Colonic mucosa (tissue), 4 donors: ENCODE measurements at regions not wholly inside any gene's neighbourhood (a gene's known extent, or its start where the extent isn't known, plus 50 kb on each side); places are given as distances from the start of the nearest gene placed in this dataset.

Experiments
- DNase-seq: peaks from one replicate; pipeline ENCODE4 v3.0.0-alpha.2; 2020
- H3K27ac ChIP-seq: fragments of 200-600 bp; one replicate; pipeline ENCODE4 v1.8.0; 2021
- H3K27me3 ChIP-seq: fragments of 200-600 bp; one replicate; pipeline ENCODE4 v1.8.0; 2021
- H3K36me3 ChIP-seq: fragments of 200-600 bp; one replicate; pipeline ENCODE4 v1.8.0; 2021
- H3K4me1 ChIP-seq: fragments of 200-600 bp; one replicate; pipeline ENCODE4 v1.8.0; 2021; ENCODE audit warnings: mild to moderate bottlenecking
- H3K4me3 ChIP-seq: fragments of 200-600 bp; one replicate; pipeline ENCODE4 v1.8.0; 2021
- H3K9ac ChIP-seq, 2 donors: one replicate each; pipeline ENCODE4 v1.7.0; 2013; ENCODE audit warnings: control low read depth in 2 of 2, low read depth in 2 of 2, low read length in 2 of 2
- H3K9me3 ChIP-seq: fragments of 200-600 bp; one replicate; pipeline ENCODE4 v1.8.0; 2021
- CTCF ChIP-seq: fragments of 200-600 bp; IDR thresholded peaks from one replicate; pipeline ENCODE4 v1.8.0; 2022; ENCODE audit warnings: antibody characterized with exemption, mild to moderate bottlenecking
- intact Hi-C: fragments of 100-400 bp; cut with DNase I; formaldehyde crosslinking; loops from one replicate; pipeline ENCODE4 v1.14.1; 2022
- donor health status: healthy.
- donor health status: DM: no; HTN: no; CAD: no.
- donor health status: DM: no; HTN: no; CAD: no.

- DNase-seq: no peak
- H3K27me3 ChIP-seq: no peaks in the 10 kb centered on the region
- intact Hi-C loops: no loop called here
- H3K4me3 ChIP-seq: no peak overlapping the region
- no peaks in the 10 kb centered on the region for H3K4me1 ChIP-seq
- H3K36me3 ChIP-seq: no peaks in the 10 kb centered on the region
- no peak overlapping the region for H3K9ac ChIP-seq
- H3K27ac ChIP-seq: no peak overlapping the region
- no peak for TF ChIP-seq CTCF
- H3K9me3 ChIP-seq: no peaks in the 10 kb centered on the region
Measured at GRCh38 chr10:52566471-52567246, 205.9 kb downstream of the MBL2 start.

GRCh38 chr10:52567247-52567580, 205.4 kb downstream of the MBL2 start:
- Histone ChIP-seq H3K9me3 (no peaks in the 10 kb centered on the region), H3K4me1 (no peaks in the 10 kb centered on the region), H3K36me3 (no peaks in the 10 kb centered on the region), H3K27ac (no peak overlapping the region), H3K4me3 (no peak overlapping the region), H3K9ac (no peak overlapping the region), H3K27me3 (no peaks in the 10 kb centered on the region)
- intact Hi-C loops: no loop called here
- DNase-seq: no peak
- no peak for TF ChIP-seq CTCF

GRCh38 chr10:52568309-52568708, 204.3 kb downstream of the MBL2 start:
- H3K4me1 ChIP-seq: no peaks in the 10 kb centered on the region
- no peak for DNase-seq
- H3K9ac ChIP-seq: no peak overlapping the region
- H3K27ac ChIP-seq: no peak overlapping the region
- no peak overlapping the region for H3K4me3 ChIP-seq
- H3K9me3 ChIP-seq: no peaks in the 10 kb centered on the region
- no peaks in the 10 kb centered on the region for H3K27me3 ChIP-seq
- TF ChIP-seq CTCF: no peak
- no peaks in the 10 kb centered on the region for H3K36me3 ChIP-seq
- intact Hi-C loops: no loop called here

- Histone ChIP-seq H3K27me3 (no peaks in the 10 kb centered on the region), H3K36me3 (no peaks in the 10 kb centered on the region), H3K27ac (no peak overlapping the region), H3K4me1 (no peaks in the 10 kb centered on the region), H3K9me3 (no peaks in the 10 kb centered on the region), H3K4me3 (no peak overlapping the region), H3K9ac (no peak overlapping the region)
- no peak for DNase-seq
- no peak for TF ChIP-seq CTCF
- intact Hi-C loops: no loop called here
Measured at GRCh38 chr10:52570490-52570889, 202.1 kb downstream of the MBL2 start.

GRCh38 chr10:52571018-52571417, 201.6 kb downstream of the MBL2 start:
- no peaks in the 10 kb centered on the region for H3K36me3 ChIP-seq
- H3K4me3 ChIP-seq: no peak overlapping the region
- H3K9ac ChIP-seq: no peak overlapping the region
- no peak for TF ChIP-seq CTCF
- no peaks in the 10 kb centered on the region for H3K9me3 ChIP-seq
- H3K4me1 ChIP-seq: no peaks in the 10 kb centered on the region
- no peaks in the 10 kb centered on the region for H3K27me3 ChIP-seq
- intact Hi-C loops: no loop called here
- DNase-seq: no peak
- H3K27ac ChIP-seq: no peak overlapping the region
